NT2/D1 (cell line): ENCODE measurements at regions not wholly inside any gene's neighbourhood (a gene's known extent, or its start where the extent isn't known, plus 50 kb on each side); places are given as distances from the start of the nearest gene placed in this dataset.
"Not testable (repeated sequence)": the region's sequence is repeated elsewhere in the genome, so short reads cannot be mapped to it uniquely, and the experiment has no call there.

Experiments used
- DNase-seq: peaks from one replicate; pipeline ENCODE4 v3.0.0-alpha.2; 2011; ENCODE audit warnings: low read depth, low spot score
- H3K27me3 ChIP-seq: 2 replicates; pipeline ENCODE4 v1.6.0; 2011; ENCODE audit warnings: mild to moderate bottlenecking; ENCODE audit not compliant: insufficient read length, insufficient read depth
- H3K36me3 ChIP-seq: 2 replicates; pipeline ENCODE4 v1.6.1; 2011; ENCODE audit warnings: mild to moderate bottlenecking, low read length, mixed read lengths; ENCODE audit not compliant: insufficient read depth, insufficient read length
- H3K4me1 ChIP-seq: 2 replicates; pipeline ENCODE4 v1.5.1; 2011; ENCODE audit not compliant: insufficient read depth, insufficient read length
- H3K4me3 ChIP-seq: 2 replicates; pipeline ENCODE4 v1.5.1; 2011; ENCODE audit warnings: low read depth; ENCODE audit not compliant: insufficient read length
- H3K9ac ChIP-seq: 2 replicates; pipeline ENCODE4 v1.6.0; 2011; ENCODE audit warnings: low read depth; ENCODE audit not compliant: insufficient read length
- H3K9me3 ChIP-seq: 2 replicates; pipeline ENCODE4 v1.5.1; 2011; ENCODE audit warnings: mild to moderate bottlenecking, low read length; ENCODE audit not compliant: insufficient read depth
- SUZ12 ChIP-seq: IDR thresholded peaks from 2 replicates; pipeline ENCODE4 v1.6.1; 2011; ENCODE audit not compliant: insufficient read length, insufficient read depth; ENCODE audit errors: extremely low read depth
- YY1 ChIP-seq: IDR thresholded peaks from 2 replicates; pipeline ENCODE4 v1.6.1; 2011; ENCODE audit not compliant: insufficient read length, insufficient read depth
- ZNF274 ChIP-seq: IDR thresholded peaks from 2 replicates; pipeline ENCODE4 v1.6.1; 2011; ENCODE audit warnings: mild to moderate bottlenecking, low read depth, low read length

DNA sequence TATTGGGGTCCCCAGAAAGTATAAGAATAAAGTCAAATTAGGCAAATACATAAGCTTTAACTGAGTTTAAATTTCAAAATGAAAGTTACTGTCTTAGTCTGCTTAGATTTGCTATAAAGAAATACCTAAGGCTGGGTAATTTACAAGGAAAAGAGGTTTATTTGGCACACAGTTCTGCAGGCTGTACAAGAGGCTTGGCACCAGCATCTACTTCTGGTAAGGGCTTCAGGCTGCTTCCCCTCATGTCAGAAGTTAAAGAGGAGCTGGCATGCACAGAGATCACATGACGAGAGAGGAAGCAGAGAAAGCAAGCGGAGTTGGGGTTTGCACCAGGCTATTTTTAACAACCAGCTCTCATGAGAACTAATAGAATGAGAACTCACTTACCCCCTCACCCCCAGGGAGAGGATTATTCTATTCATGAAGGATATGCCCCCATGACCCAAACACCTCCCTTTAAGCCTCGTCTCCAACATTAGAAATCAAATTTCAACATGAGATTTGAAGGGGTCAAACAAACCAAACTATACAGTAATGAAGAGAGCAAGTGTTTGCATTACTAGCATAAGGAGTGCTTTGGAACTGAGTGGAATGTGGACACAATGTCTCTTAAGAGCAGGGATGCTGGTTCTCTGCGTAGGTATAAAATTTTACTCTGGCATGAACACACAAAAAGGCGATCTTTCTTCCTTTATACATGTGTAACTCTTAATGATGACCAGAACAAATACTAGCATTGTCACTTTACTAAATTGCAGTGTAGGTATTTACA, 292.8 kb upstream of the PMFBP1 start:
- Histone ChIP-seq H3K27me3 (no peaks in the 10 kb centered on the region), H3K9me3 (no peaks in the 10 kb centered on the region), H3K4me1 (no peaks in the 10 kb centered on the region), H3K9ac (no peak overlapping the region), H3K4me3 (no peak overlapping the region), H3K36me3 (no peaks in the 10 kb centered on the region)
- no peak for DNase-seq
- TF ChIP-seq ZNF274 (no peak), SUZ12 (no peak), YY1 (no peak)

DNA sequence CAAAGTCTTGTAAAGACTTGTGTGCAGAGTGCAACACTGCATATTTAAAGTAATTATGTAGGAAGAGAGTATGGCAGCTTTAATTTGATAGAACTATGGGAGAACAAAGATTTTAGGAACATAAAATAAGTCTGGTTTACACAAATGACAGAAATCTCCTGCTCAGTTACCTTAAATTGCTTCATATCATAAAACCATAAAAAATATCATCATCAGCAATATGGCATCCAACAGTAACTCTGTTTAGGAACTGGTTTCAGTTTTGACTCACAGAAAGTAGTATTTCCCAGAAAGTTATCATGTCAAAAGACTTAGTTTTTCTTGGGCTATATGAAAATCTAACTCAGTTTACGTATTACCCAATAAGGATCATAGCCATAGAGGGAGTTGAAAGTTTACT, 292.1 kb upstream of the PMFBP1 start:
- no peaks in the 10 kb centered on the region for H3K27me3 ChIP-seq
- no peaks in the 10 kb centered on the region for H3K9me3 ChIP-seq
- H3K4me3 ChIP-seq = no peak overlapping the region
- no peak overlapping the region for H3K9ac ChIP-seq
- no peaks in the 10 kb centered on the region for H3K36me3 ChIP-seq
- no peak for DNase-seq
- H3K4me1 ChIP-seq = no peaks in the 10 kb centered on the region
- TF ChIP-seq YY1 = no peak
- no peak for TF ChIP-seq ZNF274
- TF ChIP-seq SUZ12 = no peak

DNA sequence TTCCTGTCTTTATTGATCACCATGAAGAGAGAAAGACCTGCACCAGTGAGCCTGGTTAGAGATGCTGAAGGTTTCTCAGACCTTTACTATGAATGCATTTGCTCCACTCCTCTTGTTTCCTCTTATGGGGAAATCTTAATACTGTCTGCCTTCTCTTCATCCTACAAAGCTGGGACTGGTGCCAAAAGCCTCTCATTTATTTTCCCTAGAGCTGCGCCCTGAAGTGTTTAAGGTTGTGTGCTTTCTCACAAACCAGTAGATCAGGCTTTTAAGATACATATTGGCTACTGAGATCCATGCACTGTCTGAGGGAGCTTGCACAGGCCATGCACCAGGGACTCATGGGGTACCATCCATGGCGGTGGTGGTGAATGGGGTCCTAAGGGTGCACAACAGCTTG, 286.1 kb upstream of the PMFBP1 start:
- H3K4me1 ChIP-seq = no peaks in the 10 kb centered on the region
- H3K36me3 ChIP-seq = no peaks in the 10 kb centered on the region
- H3K27me3 ChIP-seq = no peaks in the 10 kb centered on the region
- no peaks in the 10 kb centered on the region for H3K9me3 ChIP-seq
- no peak for DNase-seq
- TF ChIP-seq ZNF274 = no peak
- no peak for TF ChIP-seq SUZ12
- no peak for TF ChIP-seq YY1
- H3K9ac ChIP-seq = no peak overlapping the region
- no peak overlapping the region for H3K4me3 ChIP-seq

DNA sequence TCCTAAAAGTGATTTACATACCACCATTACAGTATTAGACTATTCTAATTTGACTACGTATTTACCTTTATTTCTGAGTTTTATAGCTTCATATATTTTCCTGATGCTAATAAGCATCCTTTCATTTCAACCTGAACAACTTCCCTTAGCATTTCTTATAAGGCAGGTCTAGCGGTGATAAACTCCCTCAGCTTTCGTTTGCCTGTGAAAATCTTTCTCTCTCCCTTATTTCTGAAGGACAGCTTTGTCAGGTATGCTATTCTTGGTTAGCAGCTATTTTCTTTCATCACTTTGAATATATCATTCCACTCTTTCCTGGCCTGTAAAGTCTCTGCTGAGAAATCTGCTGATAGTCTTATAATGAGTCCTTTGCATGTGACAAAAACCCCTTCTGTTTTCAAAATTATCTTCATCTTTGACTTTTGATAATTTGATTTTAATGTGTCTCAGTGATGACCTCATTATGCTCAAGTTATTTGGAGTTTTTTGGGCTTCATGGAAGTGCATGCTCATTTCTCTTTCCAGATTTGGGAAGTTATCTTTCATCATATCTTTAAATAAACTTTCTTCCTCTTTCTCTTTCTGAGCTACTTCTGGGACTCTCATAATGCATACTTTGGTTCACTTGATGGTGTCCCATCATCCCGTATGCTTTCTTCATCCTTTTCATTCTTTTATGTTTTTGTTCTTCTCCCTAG, 285.4 kb upstream of the PMFBP1 start:
- H3K36me3 ChIP-seq = no peaks in the 10 kb centered on the region
- H3K4me3 ChIP-seq = no peak overlapping the region

DNA sequence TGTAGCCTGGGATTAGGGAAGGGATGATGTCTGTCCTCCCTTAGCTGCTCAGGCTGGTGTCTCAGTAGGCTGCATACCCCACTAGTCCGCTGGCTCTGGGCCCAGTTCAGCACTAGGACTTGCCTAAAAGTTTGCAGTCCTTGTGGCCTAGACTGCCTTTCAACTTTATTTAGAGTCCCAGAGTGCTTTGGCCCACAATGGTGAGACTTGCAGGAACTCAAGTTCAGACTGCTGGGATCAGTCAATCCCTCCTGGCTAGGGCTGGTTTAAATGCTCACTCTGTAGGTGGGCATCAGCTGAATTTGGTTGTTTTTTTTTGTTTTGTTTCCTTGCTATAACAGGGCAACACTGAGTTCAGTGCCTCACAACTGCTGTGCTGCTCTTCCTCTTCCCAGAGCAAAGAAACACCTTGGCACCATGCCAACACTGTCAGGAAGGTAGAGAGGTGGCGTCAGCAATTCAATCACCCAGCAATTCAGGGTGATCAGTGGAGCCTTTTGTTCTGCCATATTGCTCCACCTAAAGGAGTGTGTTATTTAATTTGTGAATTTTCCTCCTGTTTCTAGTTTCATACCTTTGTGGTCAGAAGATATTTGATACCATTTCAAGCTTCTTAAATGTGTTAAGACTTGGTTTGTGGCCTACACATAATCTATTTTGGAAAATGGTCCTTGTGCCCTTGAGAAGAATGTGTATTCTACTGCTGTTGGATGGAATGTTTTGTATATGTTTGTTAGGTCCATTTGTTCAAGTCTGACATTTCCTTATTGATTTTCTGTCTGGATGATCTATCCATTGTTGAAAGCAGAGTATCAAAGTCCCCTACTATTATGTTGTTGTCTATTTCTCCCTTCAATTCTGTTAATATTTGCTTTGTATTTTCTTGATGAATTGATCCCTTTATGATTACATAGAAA, 284.0 kb upstream of the PMFBP1 start:
- H3K9ac ChIP-seq = no peak overlapping the region
- TF ChIP-seq ZNF274 (no peak), YY1 (no peak), SUZ12 (no peak)
- no peaks in the 10 kb centered on the region for H3K27me3 ChIP-seq
- DNase-seq = peak; percentile 6
- no peak overlapping the region for H3K4me3 ChIP-seq
- no peaks in the 10 kb centered on the region; the same call in 1 of the 2 replicates for H3K9me3 ChIP-seq
- H3K4me1 ChIP-seq = no peaks in the 10 kb centered on the region
- no peaks in the 10 kb centered on the region for H3K36me3 ChIP-seq

More for the DNA sequence above, 285.4 kb upstream of the PMFBP1 start:
- DNase-seq = no peak
- no peaks in the 10 kb centered on the region for H3K4me1 ChIP-seq
- TF ChIP-seq SUZ12 (no peak), ZNF274 (no peak)
- no peaks in the 10 kb centered on the region for H3K27me3 ChIP-seq
- no peaks in the 10 kb centered on the region for H3K9me3 ChIP-seq
- H3K9ac ChIP-seq = no peak overlapping the region

DNA sequence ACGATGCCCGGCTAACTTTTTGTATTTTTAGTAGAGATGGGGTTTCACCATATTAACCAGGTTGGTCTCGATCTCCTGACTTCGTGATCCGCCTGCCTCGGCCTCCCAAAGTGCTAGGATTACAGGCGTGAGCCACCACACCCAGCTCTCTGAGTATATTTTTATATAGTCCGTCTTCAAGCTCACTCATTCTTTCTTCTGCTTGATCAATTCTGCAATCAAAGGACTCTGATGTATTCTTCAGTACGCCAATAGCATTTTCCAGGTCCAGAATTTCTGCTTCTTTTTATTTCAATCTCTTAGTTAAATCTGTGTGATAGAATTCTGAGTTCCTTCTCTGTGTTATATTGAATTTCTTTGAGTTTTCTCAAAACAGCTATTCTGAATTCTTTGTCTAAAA, 281.9 kb upstream of the PMFBP1 start:
- H3K4me1 ChIP-seq, H3K9ac ChIP-seq, H3K27me3 ChIP-seq, H3K9me3 ChIP-seq, H3K4me3 ChIP-seq, DNase-seq, H3K36me3 ChIP-seq: not testable (repeated sequence)

DNA sequence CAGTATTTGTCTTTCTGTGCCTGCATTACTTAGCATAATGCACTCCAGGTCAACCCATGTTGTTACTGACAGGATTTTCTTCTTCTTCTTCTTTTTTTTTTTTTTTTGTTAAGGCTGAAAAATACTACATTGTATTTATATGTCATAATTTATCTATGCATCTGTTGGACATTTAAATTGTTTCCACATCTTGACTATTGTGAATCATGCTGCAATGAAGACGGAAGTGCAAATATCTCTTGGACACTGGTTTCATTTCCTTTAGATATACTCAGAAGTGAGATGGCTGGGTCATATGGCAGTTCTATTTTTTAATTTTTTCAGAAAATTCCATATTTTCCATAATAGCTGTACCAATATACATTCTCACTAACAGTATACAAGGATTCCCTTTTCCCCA, 272.7 kb upstream of the PMFBP1 start:
- no peak overlapping the region for H3K9ac ChIP-seq
- no peak for TF ChIP-seq SUZ12
- no peak for TF ChIP-seq YY1
- no peak for TF ChIP-seq ZNF274
- no peaks in the 10 kb centered on the region for H3K27me3 ChIP-seq
- H3K4me3 ChIP-seq = no peak overlapping the region
- H3K36me3 ChIP-seq = no peaks in the 10 kb centered on the region
- H3K9me3 ChIP-seq = peaks cover 16% of the 10 kb centered on the region
- H3K4me1 ChIP-seq = no peaks in the 10 kb centered on the region
- no peak for DNase-seq
